HG03460 (cell line): ENCODE measurements at regions not wholly inside any gene's neighbourhood (a gene's known extent, or its start where the extent isn't known, plus 50 kb on each side); places are given as distances from the start of the nearest gene placed in this dataset.
"Not testable (repeated sequence)": the region's sequence is repeated elsewhere in the genome, so short reads cannot be mapped to it uniquely, and the experiment has no call there.

Experiments used
- ATAC-seq: cut with Tn5 transposase; IDR thresholded peaks from one replicate; pipeline ENCODE4 v1.9.1; 2021; ENCODE audit not compliant: unreplicated experiment

GRCh38 chr16:63663155-63663554 lies 1458.7 kb downstream of the CDH11 start:
- no peak for ATAC-seq

DNA sequence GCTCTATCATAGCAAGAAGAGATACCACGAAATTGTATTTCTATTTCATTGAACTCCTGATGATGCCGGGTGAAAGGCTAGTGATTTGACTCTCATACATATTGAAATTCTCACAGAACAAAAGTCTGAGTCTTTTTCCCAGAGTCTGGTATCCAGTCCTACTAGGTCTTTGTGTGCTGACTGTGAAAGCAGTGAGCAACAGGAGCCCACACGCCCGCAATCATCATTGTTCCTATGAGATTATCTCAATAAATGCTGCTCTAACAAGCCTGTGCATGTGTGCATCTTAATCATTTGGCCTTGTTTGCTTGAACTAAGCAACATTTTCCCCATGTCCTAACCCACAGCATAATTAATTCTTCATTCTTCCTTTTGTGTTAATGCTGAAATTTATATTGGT lies 1466.0 kb downstream of the CDH11 start:
- ATAC-seq, result no peak

DNA sequence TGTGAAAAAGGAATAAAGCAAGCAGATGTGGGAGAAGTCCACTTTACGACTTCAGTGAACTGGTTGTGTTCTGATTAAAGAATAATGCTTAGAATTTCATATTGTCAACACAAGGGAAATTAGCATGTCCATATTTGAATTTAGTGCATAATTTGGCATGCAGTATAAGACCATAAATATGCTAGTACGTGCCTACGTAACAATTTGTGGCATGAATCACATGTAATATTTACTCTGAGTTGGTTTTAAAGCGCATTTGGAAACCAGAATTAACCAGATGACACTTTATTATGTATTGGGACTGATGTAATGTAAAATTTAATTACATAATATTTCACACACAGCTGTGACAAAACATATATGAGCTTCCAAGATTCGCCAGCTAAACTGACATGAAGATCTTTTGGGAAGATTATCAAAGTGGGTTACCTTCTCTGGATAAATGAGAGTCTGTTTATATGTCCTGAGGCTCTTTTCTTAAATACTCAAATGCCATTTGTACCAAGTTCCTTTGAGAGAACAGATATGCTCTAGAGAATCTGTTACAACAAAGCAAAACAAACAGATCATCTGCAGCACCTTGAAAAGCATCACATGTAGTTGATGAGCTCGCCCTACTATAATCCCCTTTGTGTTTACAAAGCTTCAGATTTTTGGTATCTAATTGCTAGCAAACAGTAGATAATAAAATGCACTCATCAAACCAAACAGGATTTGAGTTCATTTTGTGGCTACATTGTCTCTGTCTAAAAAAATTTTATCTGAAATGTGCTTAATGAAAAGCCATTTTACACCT lies 1468.6 kb downstream of the CDH11 start:
- no peak for ATAC-seq

DNA sequence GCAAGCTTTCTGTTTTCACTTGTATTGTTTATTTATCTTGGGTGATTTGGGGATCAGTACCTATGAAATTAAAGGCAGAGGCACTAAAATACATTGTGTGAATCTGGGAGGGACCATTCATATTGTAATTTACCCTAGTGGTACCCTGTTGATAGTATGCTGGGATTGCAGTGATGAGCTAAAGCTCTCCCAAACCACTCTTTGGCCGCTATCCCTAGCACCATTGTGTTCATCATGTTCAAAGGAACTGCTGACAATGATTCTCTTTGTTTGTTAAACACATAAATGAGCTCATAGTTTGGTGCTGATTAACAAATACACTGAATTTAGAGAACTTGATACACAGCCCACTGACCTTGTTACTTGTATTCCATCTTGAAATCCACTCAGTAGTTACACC lies 1469.8 kb downstream of the CDH11 start:
- no peak for ATAC-seq

DNA sequence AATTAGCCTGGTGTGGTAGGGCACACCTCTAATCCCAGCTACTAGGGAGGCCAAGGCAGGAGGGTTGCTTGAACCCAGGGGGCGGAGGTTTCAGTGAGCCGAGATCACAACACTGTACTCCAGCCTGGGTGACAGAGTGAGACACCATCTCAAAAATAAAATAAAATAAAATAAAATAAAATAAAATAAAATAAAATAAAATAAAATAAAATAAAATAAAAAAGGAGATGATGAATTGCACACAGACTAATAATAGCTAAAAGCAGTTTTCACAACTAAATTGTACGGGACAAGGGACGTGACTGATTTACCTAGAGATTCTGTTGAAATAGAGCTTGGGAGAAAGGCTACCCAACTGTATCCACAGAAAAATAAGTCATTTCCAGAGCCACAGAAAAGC lies 1471.3 kb downstream of the CDH11 start:
- ATAC-seq, result no peak

DNA sequence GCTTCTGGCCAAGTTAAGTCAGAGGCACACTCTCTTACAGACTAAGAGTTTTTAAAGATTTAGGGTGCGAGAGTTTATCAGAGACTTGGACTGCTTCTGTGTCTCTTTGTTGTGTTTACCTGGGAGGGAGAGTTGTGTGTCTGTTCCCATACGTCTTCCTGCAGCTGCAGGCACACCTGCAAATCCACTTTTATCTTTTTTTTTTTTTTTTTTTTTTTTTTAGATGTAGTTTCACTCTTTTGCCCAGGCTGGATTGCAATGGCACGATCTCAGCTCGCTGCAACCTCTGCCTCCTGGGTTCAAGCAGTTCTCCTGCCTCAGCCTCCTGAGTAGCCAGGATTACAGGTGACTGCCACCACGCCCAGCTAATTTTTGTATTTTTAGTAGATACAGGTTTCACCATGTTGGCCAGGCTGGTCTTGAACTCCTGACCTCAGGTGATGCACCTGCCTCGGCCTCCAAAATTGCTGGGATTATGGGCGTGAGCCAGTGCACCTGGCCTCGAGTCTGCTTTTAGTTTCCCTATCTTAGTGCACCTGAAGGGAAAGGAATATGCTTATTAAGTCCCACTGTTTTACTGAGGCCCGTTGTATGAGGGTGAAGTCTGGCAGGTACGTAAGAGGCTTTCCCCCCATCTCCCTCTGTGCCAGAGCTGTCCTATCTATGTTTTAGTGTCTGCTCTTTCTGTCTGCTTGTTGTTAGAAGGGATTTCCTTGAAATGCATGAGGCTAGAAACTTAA lies 1488.0 kb downstream of the CDH11 start:
- ATAC-seq, result not testable (repeated sequence)

GRCh38 chr16:63629272-63629671 lies 1492.6 kb downstream of the CDH11 start:
- ATAC-seq, result no peak

- ATAC-seq, result no peak
Observed at GRCh38 chr16:63628812-63629211, 1493.1 kb downstream of the CDH11 start.

DNA sequence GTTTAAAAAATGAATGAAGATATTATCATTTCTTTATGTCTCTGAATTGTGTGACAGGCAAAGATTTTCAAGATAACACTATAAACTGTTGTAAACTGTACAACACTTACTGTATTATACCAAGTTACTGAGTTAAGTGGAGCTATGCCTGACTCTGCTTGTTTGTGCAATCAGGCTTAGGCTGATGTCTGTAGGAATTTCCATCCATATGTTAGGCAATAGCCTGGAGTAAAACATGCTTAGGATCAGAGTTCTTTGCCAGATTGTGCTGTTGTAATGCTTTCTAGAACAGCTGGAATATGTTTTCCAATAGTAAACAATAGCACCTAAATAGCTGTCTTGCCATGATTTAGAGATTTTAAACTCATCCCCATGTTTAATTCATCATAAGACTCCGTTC lies 1496.7 kb downstream of the CDH11 start:
- ATAC-seq, result no peak

- ATAC-seq, result no peak
Observed at GRCh38 chr16:63623551-63624039, 1498.3 kb downstream of the CDH11 start.

- ATAC-seq, result no peak
Observed at GRCh38 chr16:63618896-63619485, 1502.9 kb downstream of the CDH11 start.

DNA sequence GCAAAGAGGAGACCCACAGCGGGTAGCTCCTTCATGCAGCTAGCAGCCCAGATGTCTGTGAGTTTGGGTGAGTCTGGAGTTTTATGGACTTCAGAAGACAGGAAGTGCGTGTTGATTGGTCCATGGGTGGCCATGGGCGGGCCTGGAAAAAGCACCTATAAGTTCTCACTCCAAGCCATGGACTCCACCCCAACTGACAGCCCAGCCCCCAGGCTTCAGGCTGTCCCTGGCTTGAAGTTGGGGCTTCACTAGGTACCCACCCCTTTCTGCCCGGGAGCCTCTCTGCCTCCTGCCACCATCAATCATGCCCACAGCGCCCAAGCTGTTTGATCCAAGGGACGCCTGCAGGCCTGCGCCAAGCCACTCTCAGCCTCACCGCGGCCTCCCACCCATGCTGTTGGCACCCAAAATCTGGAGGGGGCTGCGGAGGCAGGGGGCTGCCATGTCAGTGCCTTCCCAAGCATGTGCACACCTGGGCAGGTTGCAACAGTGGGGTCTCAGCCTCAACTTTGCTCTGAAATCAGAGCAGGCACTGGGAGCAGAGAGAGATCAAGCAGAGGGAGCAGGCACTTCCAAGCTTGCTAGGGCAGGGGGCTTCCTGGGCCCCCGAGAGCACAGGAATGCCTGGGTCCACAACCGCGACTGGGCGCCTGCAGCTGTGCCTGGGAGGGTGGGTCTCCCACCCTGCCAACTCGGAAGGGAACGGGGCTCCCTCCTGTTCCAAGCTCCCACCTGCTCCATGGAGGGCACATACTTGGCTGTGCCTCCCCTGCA lies 1503.7 kb downstream of the CDH11 start:
- no peak for ATAC-seq

DNA sequence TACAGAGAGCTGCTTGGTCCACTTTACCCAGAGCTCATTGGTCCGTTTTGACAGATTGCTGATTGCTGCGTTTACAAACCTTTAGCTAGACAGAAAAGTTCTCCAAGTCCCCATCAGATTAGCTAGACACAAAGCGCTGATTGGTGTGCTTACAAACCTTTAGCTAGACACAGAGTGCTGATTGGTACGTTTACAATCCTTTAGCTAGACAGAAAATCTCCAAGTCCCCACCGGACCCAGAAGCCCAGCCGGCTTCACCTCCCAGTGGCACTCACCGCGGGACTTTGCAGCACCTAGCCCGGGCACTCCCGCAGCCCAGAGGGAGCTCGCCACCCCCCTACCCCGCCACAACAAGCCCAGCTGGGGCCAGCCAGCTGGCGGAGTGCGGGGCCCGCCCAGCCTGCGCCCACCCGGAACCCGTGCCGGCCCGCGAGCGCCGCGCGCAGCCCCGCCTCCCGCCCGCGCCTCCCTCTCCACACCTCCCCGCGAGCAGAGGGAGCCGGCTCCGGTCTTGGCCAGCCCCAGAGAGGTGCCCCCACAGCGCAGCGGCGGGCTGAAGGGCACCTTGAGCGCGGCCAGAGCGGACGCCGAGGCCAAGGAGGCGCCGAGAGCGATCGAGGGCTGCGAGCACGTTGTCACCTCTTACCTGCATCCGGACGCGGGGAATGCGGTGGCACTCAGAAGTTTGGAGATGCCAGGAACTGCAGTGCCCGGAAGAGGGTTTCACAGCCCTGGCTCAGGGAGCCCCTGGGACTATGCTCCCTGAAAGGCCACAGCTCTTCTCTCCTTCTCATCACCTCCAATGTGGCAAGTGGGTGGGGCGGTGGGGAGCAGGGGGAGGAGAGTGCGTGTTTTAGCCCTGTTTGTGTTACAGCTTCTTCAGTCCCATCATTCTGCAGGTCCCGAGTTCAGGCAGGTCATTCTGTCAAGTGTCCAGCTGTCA lies 1504.5 kb downstream of the CDH11 start:
- ATAC-seq, result no peak

DNA sequence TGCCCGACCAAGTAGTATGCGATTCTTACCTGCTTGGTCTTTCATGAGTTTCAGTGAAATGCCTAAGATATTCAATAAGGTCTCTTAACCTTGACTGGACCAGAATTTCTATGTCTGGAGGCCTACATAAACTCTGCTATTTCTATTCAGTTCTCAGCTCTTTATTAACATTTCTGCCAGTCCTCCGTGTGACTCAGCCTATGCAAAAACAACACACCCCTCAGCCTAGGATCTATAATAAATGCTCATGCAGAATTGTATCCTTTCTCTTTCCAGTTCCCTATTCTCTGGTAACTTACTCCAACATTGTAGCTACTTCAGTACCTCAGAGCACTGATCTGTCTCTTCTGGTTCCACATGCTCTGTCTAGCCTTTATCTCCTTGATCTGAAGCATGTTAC lies 1507.4 kb downstream of the CDH11 start:
- ATAC-seq, result no peak

- no peak for ATAC-seq
Observed at GRCh38 chr16:63613701-63614100, 1508.2 kb downstream of the CDH11 start.

GRCh38 chr16:63612462-63613227 lies 1509.2 kb downstream of the CDH11 start:
- ATAC-seq, result no peak

GRCh38 chr16:63606778-63607177 lies 1515.1 kb downstream of the CDH11 start:
- ATAC-seq, result no peak

DNA sequence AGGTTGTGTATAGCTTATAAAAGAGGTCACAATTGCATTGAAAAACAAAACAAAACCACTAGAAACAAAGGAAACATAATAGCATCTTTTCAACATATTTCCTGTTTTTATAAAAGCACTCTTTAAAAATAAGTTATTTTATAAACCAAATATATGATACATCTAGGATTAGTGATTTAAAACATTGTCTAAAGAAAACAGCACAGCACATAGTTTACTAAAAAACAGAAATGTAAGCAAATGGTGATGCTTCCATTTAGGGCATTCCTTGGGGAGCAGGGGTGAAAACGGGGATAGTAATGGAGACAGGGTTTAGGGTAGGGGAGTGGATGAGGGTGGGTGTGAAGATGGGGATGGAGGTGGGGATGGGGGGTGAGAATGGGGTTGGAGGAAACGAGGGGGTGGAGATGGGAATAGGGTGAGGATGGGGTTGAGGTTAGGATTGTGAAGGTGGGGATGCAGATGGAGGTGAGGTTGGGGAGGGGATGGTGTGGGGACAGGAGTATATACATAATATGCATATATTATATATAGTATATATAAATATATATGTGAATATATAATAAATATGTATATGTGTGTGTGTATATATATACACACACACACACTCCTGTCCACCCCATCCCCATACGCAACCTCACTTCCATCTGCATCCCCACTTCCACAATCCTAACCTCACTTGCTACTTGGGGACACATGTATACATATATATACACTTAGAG lies 1519.5 kb downstream of the CDH11 start:
- no peak for ATAC-seq

GRCh38 chr16:63596716-63597115 lies 1525.1 kb downstream of the CDH11 start:
- ATAC-seq, result no peak
